ENCODE measurements at regions not wholly inside any gene's neighbourhood (a gene's known extent, or its start where the extent isn't known, plus 50 kb on each side); places are given as distances from the start of the nearest gene placed in this dataset.

GRCh38 chr7:91789558-91789957 is 90.9 kb downstream of the MTERF1 start:
- no peak for TF ChIP-seq SIN3A (IDR thresholded peaks at IDR 0.05; ENCODE audit: borderline replicate concordance, insufficient read depth, low read depth, low read length)
- TF ChIP-seq POLR2AphosphoS5 (IDR thresholded peaks at IDR 0.05; ENCODE audit: low read depth, low read length) = no peak

All from Panc1 (cell line).